Mesendoderm (in vitro differentiated cells): ENCODE measurements at regions not wholly inside any gene's neighbourhood (a gene's known extent, or its start where the extent isn't known, plus 50 kb on each side); places are given as distances from the start of the nearest gene placed in this dataset.

Experiments used
- DNase-seq: peaks from one replicate; pipeline ENCODE4 v3.0.0; 2013
- H2AK5ac ChIP-seq: 2 replicates; pipeline ENCODE4 v1.6.1; 2013; ENCODE audit warnings: low read length, inconsistent platforms
- H2BK120ac ChIP-seq: 2 replicates; pipeline ENCODE4 v1.6.1; 2013; ENCODE audit warnings: low read depth, mild to moderate bottlenecking, low read length, moderate library complexity, mixed read lengths
- H2BK15ac ChIP-seq: replicated peaks from 2 replicates; pipeline ENCODE4 v1.6.1; 2013; ENCODE audit warnings: low read depth, mild to moderate bottlenecking, moderate library complexity
- H2BK5ac ChIP-seq: 2 replicates; pipeline ENCODE4 v1.6.1; 2013; ENCODE audit warnings: low read length, inconsistent platforms
- H3K18ac ChIP-seq: 2 replicates; pipeline ENCODE4 v1.6.1; 2013; ENCODE audit warnings: mild to moderate bottlenecking, low read length, mixed read lengths
- H3K23ac ChIP-seq: one replicate; pipeline ENCODE4 v1.6.1; 2013; ENCODE audit warnings: low read length
- H3K27ac ChIP-seq: 2 replicates; pipeline ENCODE4 v1.5.1; 2013; ENCODE audit warnings: low read depth, mild to moderate bottlenecking, inconsistent platforms, low read length, moderate library complexity
- H3K27me3 ChIP-seq: 2 replicates; pipeline ENCODE4 v1.6.1; 2013; ENCODE audit warnings: low read length, control low read depth, mild to moderate bottlenecking, inconsistent platforms; ENCODE audit not compliant: insufficient read depth, poor library complexity
- H3K36me3 ChIP-seq: 2 replicates; pipeline ENCODE4 v1.6.1; 2013; ENCODE audit warnings: low read length, inconsistent platforms; ENCODE audit not compliant: control insufficient read depth, insufficient read depth
- H3K4ac ChIP-seq: one replicate; pipeline ENCODE4 v1.6.1; 2013; ENCODE audit warnings: low read depth, mild to moderate bottlenecking, low read length, moderate library complexity
- H3K4me1 ChIP-seq: 2 replicates; pipeline ENCODE4 v1.6.1; 2013; ENCODE audit warnings: low read depth, low read length, inconsistent platforms; ENCODE audit not compliant: control insufficient read depth
- H3K4me2 ChIP-seq: 2 replicates; pipeline ENCODE4 v1.6.1; 2013; ENCODE audit warnings: low read length
- H3K4me3 ChIP-seq: 2 replicates; pipeline ENCODE4 v1.5.1; 2013; ENCODE audit warnings: mild to moderate bottlenecking, low read length
- H3K56ac ChIP-seq: one replicate; pipeline ENCODE4 v1.6.1; 2013; ENCODE audit warnings: low read length
- H3K79me1 ChIP-seq: 2 replicates; pipeline ENCODE4 v1.6.1; 2013; ENCODE audit warnings: low read length, inconsistent platforms
- H3K79me2 ChIP-seq: 2 replicates; pipeline ENCODE4 v1.6.1; 2013; ENCODE audit warnings: mild to moderate bottlenecking, low read length; ENCODE audit not compliant: control insufficient read depth, insufficient read depth
- H3K9ac ChIP-seq: 2 replicates; pipeline ENCODE4 v1.6.1; 2013; ENCODE audit warnings: low read length, inconsistent platforms
- H4K5ac ChIP-seq: one replicate; pipeline ENCODE4 v1.6.1; 2013; ENCODE audit warnings: low read length
- H4K8ac ChIP-seq: one replicate; pipeline ENCODE4 v1.6.1; 2013; ENCODE audit warnings: low read depth, mild to moderate bottlenecking, control low read depth, low read length, moderate library complexity
- WGBS: extraction: QIAGEN DNeasy Blood & Tissue Kit; methylation state at CpG from one replicate; pipeline ENCODE4 v1.1.7; 2013; ENCODE audit warnings: low lambda C conversion rate, missing lambda C conversion rate; ENCODE audit not compliant: insufficient coverage; ENCODE audit errors: extremely low coverage; 5-methylcytosine and 5-hydroxymethylcytosine counted together

DNA sequence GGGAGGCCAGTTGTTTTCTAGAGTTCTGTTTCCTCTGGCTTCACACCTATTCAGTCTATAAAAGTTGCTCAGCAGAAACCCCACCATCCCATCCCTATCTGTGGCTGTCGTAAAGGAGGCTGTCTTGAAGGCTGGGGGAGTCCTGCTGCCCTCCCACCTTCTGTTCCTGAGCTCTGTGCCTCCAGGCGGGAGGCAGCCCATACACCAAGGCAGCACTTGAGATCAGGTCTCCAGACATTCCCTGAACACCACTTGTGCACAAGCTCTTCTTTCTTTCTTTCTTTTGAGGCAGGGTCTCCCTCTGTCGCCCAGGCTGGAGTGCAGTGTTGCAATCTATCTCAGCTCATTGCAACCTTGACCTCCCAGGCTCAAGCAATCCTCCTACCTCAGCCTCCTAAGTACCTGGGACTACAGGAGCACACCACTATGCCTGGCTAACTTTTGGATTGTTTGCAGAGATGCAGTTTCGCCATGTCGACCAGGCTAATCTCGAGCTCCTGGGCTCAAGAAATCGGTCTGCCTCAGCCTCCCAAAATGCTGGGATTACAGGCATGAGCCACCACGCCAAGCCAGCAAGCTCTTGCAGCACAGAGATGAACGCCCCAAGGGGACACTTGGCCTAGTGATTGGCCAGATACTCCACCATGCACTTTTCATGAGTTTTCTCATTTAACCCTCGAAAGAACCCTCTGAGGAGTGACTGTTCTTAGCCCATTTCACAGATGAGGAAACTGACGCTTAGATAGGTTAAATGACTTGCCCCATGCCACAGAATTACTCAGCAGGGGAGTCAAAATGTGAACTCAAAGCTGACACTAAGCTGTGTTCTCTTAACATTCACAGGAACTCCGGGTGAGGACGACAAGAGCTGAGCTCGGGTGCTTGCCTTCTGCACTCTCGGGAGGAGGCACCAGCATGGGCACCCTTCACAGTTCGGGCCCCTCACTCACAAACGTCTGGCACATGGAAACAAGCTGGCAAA is 55.8 kb upstream of the ENPP6 start:
- Histone ChIP-seq H4K8ac (no peak overlapping the region), H3K56ac (no peak overlapping the region), H3K27me3 (no peaks in the 10 kb centered on the region), H3K36me3 (no peaks in the 10 kb centered on the region), H2BK5ac (no peak overlapping the region), H3K9ac (no peak overlapping the region), H3K4me2 (no peak overlapping the region), H3K23ac (no peak overlapping the region), H3K79me1 (no peaks in the 10 kb centered on the region), H3K79me2 (no peaks in the 10 kb centered on the region), H2BK120ac (no peak overlapping the region), H3K4me1 (no peaks in the 10 kb centered on the region), H3K4ac (no peak overlapping the region), H3K18ac (no peak overlapping the region), H3K27ac (no peak overlapping the region), H4K5ac (no peak overlapping the region), H2BK15ac (no peak overlapping the region), H3K4me3 (no peak overlapping the region), H2AK5ac (no peak overlapping the region)
- no CpG with 5 or more reads among the region's 17 CpGs for WGBS
- DNase-seq = no peak

GRCh38 chr4:184270808-184271413 is 53.2 kb upstream of the ENPP6 start:
- H3K9ac ChIP-seq = no peak overlapping the region
- no CpG with 5 or more reads among the region's 5 CpGs for WGBS
- no peak overlapping the region for H2AK5ac ChIP-seq
- H3K36me3 ChIP-seq = no peaks in the 10 kb centered on the region
- H3K79me2 ChIP-seq = no peaks in the 10 kb centered on the region
- no peak overlapping the region for H2BK5ac ChIP-seq
- no peak overlapping the region for H3K4me3 ChIP-seq
- DNase-seq = no peak
- H4K8ac ChIP-seq = no peak overlapping the region
- H3K4me2 ChIP-seq = no peak overlapping the region
- H3K27me3 ChIP-seq = no peaks in the 10 kb centered on the region
- H3K27ac ChIP-seq = no peak overlapping the region
- no peak overlapping the region for H4K5ac ChIP-seq
- no peak overlapping the region for H2BK120ac ChIP-seq
- no peaks in the 10 kb centered on the region for H3K4me1 ChIP-seq
- no peak overlapping the region for H3K4ac ChIP-seq
- no peaks in the 10 kb centered on the region for H3K79me1 ChIP-seq
- H3K56ac ChIP-seq = no peak overlapping the region
- H3K18ac ChIP-seq = no peak overlapping the region
- no peak overlapping the region for H3K23ac ChIP-seq
- H2BK15ac ChIP-seq = no peak overlapping the region

DNA sequence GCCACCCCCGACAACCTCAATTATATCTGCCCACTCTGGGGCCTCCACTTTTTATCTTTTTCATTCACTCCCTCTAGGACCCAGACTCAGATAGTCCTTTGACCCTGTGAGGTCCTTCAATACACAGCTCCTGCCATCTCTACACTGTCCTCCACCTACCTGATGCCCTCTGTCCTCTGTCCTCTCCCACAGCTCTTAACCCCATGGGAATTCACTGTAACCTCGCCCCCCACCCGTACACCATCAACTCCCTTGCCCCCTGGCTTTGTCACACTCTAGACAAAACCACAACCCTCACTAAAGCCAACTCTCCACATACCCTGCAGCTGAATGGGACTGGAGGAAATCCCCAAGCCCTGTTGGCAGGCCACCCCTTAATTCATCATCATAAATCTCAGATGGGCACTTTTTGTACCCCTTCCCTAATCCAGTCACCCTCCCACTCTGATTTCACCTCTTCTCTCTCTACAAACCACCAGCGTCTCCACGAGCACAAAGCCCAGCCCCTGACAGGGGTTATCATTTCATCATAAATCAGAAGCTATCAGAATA is 52.3 kb upstream of the ENPP6 start:
- Histone ChIP-seq H2AK5ac (no peak overlapping the region), H3K4me2 (no peak overlapping the region), H3K79me1 (no peaks in the 10 kb centered on the region), H3K27me3 (no peaks in the 10 kb centered on the region), H3K27ac (no peak overlapping the region), H3K36me3 (no peaks in the 10 kb centered on the region), H3K4me3 (no peak overlapping the region), H4K8ac (no peak overlapping the region), H3K23ac (no peak overlapping the region), H3K56ac (no peak overlapping the region), H3K79me2 (no peaks in the 10 kb centered on the region), H3K4ac (no peak overlapping the region), H3K9ac (no peak overlapping the region), H2BK5ac (no peak overlapping the region), H3K4me1 (no peaks in the 10 kb centered on the region), H2BK120ac (no peak overlapping the region), H2BK15ac (no peak overlapping the region), H3K18ac (no peak overlapping the region), H4K5ac (no peak overlapping the region)
- no CpG with 5 or more reads among the region's 5 CpGs for WGBS
- no peak for DNase-seq

- Histone ChIP-seq H2BK15ac (no peak overlapping the region), H4K8ac (no peak overlapping the region), H3K27me3 (no peaks in the 10 kb centered on the region), H3K36me3 (no peaks in the 10 kb centered on the region), H3K23ac (no peak overlapping the region), H3K79me2 (no peaks in the 10 kb centered on the region), H3K4ac (no peak overlapping the region), H2AK5ac (no peak overlapping the region), H4K5ac (no peak overlapping the region), H2BK5ac (no peak overlapping the region), H3K79me1 (no peaks in the 10 kb centered on the region), H3K4me1 (no peaks in the 10 kb centered on the region), H3K4me3 (no peak overlapping the region), H2BK120ac (no peak overlapping the region), H3K27ac (no peak overlapping the region), H3K56ac (no peak overlapping the region), H3K18ac (no peak overlapping the region), H3K9ac (no peak overlapping the region), H3K4me2 (no peak overlapping the region)
- WGBS = 100% methylated on average over 1 of the region's 5 CpGs
- DNase-seq = peak; percentile 44
These were observed 51.0 kb upstream of the ENPP6 start for GRCh38 chr4:184268584-184269160.

DNA sequence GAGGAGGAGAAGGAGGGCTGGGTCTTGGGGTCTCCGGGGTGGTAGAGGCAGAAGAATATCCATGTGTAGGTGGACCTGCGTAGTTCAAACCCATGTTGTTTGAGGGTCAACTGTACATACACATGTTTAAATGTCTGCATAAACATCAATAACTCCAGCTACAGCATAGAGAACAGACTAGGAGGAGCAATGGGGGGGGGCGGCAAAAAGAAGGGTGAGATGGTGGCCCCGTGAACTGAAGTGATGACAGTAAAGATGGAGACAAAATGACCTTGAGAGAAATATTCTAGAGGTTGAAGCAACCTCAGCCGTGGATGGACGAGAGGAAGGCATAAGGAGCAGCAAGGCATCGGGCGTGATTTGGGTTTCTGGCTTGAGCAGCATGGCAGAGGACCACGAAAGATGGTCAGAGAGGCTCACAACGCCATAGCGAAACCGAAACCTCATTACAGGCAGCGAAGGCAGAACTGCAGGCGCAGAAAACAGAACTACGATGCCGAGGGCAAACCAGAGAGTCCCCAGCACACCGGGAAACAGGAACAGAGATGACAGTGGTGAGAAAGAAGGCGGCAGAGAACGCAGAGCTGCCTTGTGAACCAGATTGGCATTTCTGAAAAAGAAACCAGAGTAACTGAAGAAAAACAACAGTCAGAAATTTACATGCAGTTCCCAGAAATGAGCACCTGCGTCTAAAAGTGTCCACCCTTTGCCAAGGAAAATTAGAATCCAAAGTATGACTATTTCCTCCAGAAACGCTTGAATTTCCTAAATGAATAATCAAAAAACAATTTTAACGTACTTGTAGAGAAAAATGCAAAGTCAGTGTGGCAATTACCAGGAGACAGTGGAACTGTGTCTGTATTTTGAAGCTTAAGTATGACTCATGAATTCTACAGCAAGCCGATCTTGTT is 50.3 kb upstream of the ENPP6 start:
- Histone ChIP-seq H3K27ac (peak overlapping the region; percentile 17), H3K9ac (no peak overlapping the region), H3K79me2 (no peaks in the 10 kb centered on the region), H2BK5ac (no peak overlapping the region), H2AK5ac (no peak overlapping the region), H3K4me2 (no peak overlapping the region), H2BK120ac (no peak overlapping the region), H3K18ac (no peak overlapping the region), H3K36me3 (no peaks in the 10 kb centered on the region), H3K27me3 (no peaks in the 10 kb centered on the region), H3K56ac (no peak overlapping the region), H2BK15ac (no peak overlapping the region), H4K8ac (no peak overlapping the region), H4K5ac (no peak overlapping the region), H3K4ac (no peak overlapping the region), H3K23ac (no peak overlapping the region), H3K4me1 (no peaks in the 10 kb centered on the region), H3K79me1 (no peaks in the 10 kb centered on the region), H3K4me3 (no peak overlapping the region)
- DNase-seq = peak; percentile 33
- no CpG with 5 or more reads among the region's 23 CpGs for WGBS
